B cell (primary cell): ENCODE measurements at regions not wholly inside any gene's neighbourhood (a gene's known extent, or its start where the extent isn't known, plus 50 kb on each side); places are given as distances from the start of the nearest gene placed in this dataset.

Experiments
- ATAC-seq: fragments of 200-7000 bp; cut with Tn5 transposase; one replicate; pipeline ENCODE4 v1.10.0; 2021; ENCODE audit warnings: low read depth, mild to moderate bottlenecking, moderate number of reproducible peaks, moderate library complexity
- CTCF ChIA-PET: fragments of 350-600 bp; sonication (Branson Sonifier 250); formaldehyde crosslinking; loops from one replicate; lab custom pipeline; 2021; ENCODE audit warnings: antibody characterized with exemption, inconsistent platforms; lab: Charles Lee
- POLR2A ChIA-PET: fragments of 350-600 bp; sonication (Branson Sonifier 250); formaldehyde crosslinking; loops from one replicate; lab custom pipeline; 2021; ENCODE audit warnings: antibody characterized with exemption; lab: Charles Lee
- DNase-seq: peaks from one replicate; pipeline ENCODE4 v3.0.0; 2013
- H2AFZ ChIP-seq: 2 replicates; pipeline ENCODE4 v1.6.1; 2012; ENCODE audit warnings: mild to moderate bottlenecking, low read depth, low read length; ENCODE audit not compliant: insufficient read depth, poor library complexity, severe bottlenecking
- H3K27ac ChIP-seq, 2 donors: 1 replicate in 1 of 2; 2 replicates in 1 of 2; pipeline ENCODE4 v1.5.1; 2012 to 2013; ENCODE audit warnings: low read length in 2 of 2, mild to moderate bottlenecking in 2 of 2, moderate library complexity in 1 of 2
- H3K27me3 ChIP-seq, 4 experiments: fragments of 200-600 bp in 1 of 4; sonication (generic) in 1 of 4; replicated peaks in 1 of 4; 1 replicate in 2 of 4; 2 replicates in 2 of 4; pipeline versions ENCODE4 v1.6.1 to v1.7.0; 2013 to 2016; ENCODE audit warnings: low read length in 3 of 4, mild to moderate bottlenecking in 2 of 4, mixed read lengths in 1 of 4, moderate library complexity in 1 of 4; ENCODE audit not compliant: insufficient read depth in 4 of 4, control insufficient read depth in 3 of 4; ENCODE audit errors: control extremely low read depth in 1 of 4
- H3K36me3 ChIP-seq, 2 experiments: replicated peaks in 1 of 2; 1 replicate in 1 of 2; 2 replicates in 1 of 2; pipeline versions ENCODE4 v1.6.1 to v1.7.1; 2013; ENCODE audit warnings: low read length in 1 of 2; ENCODE audit not compliant: insufficient read depth in 2 of 2, control insufficient read depth in 1 of 2; ENCODE audit errors: control extremely low read depth in 1 of 2, extremely low read depth in 1 of 2
- H3K4me1 ChIP-seq, 2 donors: fragments of 200-600 bp in 1 of 2; sonication (generic) in 1 of 2; 1 replicate in 1 of 2; 2 replicates in 1 of 2; pipeline versions ENCODE4 v1.5.1 to v1.6.1; 2013 to 2017; ENCODE audit warnings: low read length in 2 of 2; ENCODE audit not compliant: control insufficient read depth in 2 of 2, insufficient read depth in 2 of 2
- H3K4me2 ChIP-seq: replicated peaks from 2 replicates; pipeline ENCODE3; 2012; ENCODE audit warnings: mild to moderate bottlenecking, low read depth, low read length; ENCODE audit not compliant: poor library complexity, severe bottlenecking
- H3K4me3 ChIP-seq, 5 experiments: fragments of 200-600 bp in 1 of 5; sonication (generic) in 1 of 5; 1 replicate in 3 of 5; 2 replicates in 2 of 5; pipeline versions ENCODE4 v1.5.1 to v1.7.0; 2011 to 2016; ENCODE audit warnings: low read length in 4 of 5, mild to moderate bottlenecking in 4 of 5, low read depth in 2 of 5, control low read depth in 1 of 5, moderate library complexity in 1 of 5; ENCODE audit not compliant: insufficient read depth in 1 of 5; ENCODE audit errors: control extremely low read depth in 1 of 5, extremely low read depth in 1 of 5
- H3K79me2 ChIP-seq: fragments of 200-600 bp; sonication (generic); one replicate; pipeline ENCODE4 v1.6.0; 2016; ENCODE audit warnings: low read length; ENCODE audit not compliant: control insufficient read depth, insufficient read depth
- H3K9ac ChIP-seq: fragments of 200-600 bp; sonication (generic); 2 replicates; pipeline ENCODE4 v1.6.1; 2017; ENCODE audit warnings: mild to moderate bottlenecking, low read length, moderate library complexity
- H3K9me3 ChIP-seq, 3 donors: one replicate each; pipeline versions ENCODE4 v1.6.1 to v1.7.1; 2013; ENCODE audit warnings: low read length in 2 of 3; ENCODE audit not compliant: control insufficient read depth in 2 of 3, insufficient read depth in 1 of 3; ENCODE audit errors: control extremely low read depth in 1 of 3
- H4K20me1 ChIP-seq: 2 replicates; pipeline ENCODE4 v1.6.0; 2012; ENCODE audit warnings: mild to moderate bottlenecking, low read length; ENCODE audit not compliant: insufficient read depth, control insufficient read depth, poor library complexity, severe bottlenecking
- H3K27ac Mint-ChIP-seq: one replicate; pipeline ENCODE4 v1.8.0; 2021; ENCODE audit warnings: mixed read lengths
- H3K27me3 Mint-ChIP-seq: one replicate; pipeline ENCODE4 v1.8.0; 2021; ENCODE audit warnings: mixed read lengths
- H3K4me1 Mint-ChIP-seq: one replicate; pipeline ENCODE4 v1.8.0; 2021; ENCODE audit warnings: mixed read lengths
- H3K4me3 Mint-ChIP-seq: one replicate; pipeline ENCODE4 v1.8.0; 2021; ENCODE audit warnings: mixed read lengths
- H3K9me3 Mint-ChIP-seq: one replicate; pipeline ENCODE4 v1.8.0; 2022; ENCODE audit warnings: mixed read lengths; ENCODE audit not compliant: insufficient read depth
- CTCF ChIP-seq: fragments of 200-600 bp; IDR thresholded peaks from one replicate; pipeline ENCODE4 v1.8.0; 2022; ENCODE audit warnings: antibody characterized with exemption, mild to moderate bottlenecking
- EZH2 ChIP-seq: IDR thresholded peaks from 2 replicates; pipeline ENCODE4 v1.6.1; 2012; ENCODE audit warnings: borderline replicate concordance, low read depth, mild to moderate bottlenecking, moderate library complexity, low read length; ENCODE audit not compliant: insufficient read depth, poor library complexity, severe bottlenecking
- WGBS: methylation state at CpG from one replicate; pipeline ENCODE4 v1.1.5; 2013; ENCODE audit warnings: missing lambda C conversion rate; ENCODE audit not compliant: insufficient coverage; 5-methylcytosine and 5-hydroxymethylcytosine counted together
- intact Hi-C: fragments of 100-400 bp; cut with micrococcal nuclease; formaldehyde crosslinking; loops from one replicate; pipeline ENCODE4 v1.10.0; 2022

- no peaks in the 10 kb centered on the region for H3K4me1 Mint-ChIP-seq
- Histone ChIP-seq H3K27ac (no peak overlapping the region), H3K9ac (no peak overlapping the region), H3K4me3 (no peak overlapping the region), H3K4me1 (no peaks in the 10 kb centered on the region), H3K9me3 (peaks cover 0 to 6% (median 0%) of the 10 kb centered on the region in 3 donors), H3K36me3 (no peaks in the 10 kb centered on the region), H2AFZ (no peak overlapping the region), H3K4me2 (no peak overlapping the region), H3K27me3 (no peaks in the 10 kb centered on the region), H4K20me1 (no peaks in the 10 kb centered on the region), H3K79me2 (no peaks in the 10 kb centered on the region)
- no peaks in the 10 kb centered on the region for H3K9me3 Mint-ChIP-seq
- intact Hi-C loops = no loop called here
- ChIA-PET CTCF (no interaction called here), POLR2A (no interaction called here)
- no peak overlapping the region for H3K4me3 Mint-ChIP-seq
- DNase-seq = no peak
- TF ChIP-seq EZH2 = no peak
- TF ChIP-seq CTCF = no peak
- WGBS = 92% methylated on average over 1 of the region's 1 CpG
- ATAC-seq = no peak
- H3K27me3 Mint-ChIP-seq = no peaks in the 10 kb centered on the region
- H3K27ac Mint-ChIP-seq = no peak overlapping the region
Measured at GRCh38 chr20:60928341-60928740, 323.7 kb upstream of the CDH4 start.

- Histone ChIP-seq H3K9me3 (peaks cover 0 to 6% (median 0%) of the 10 kb centered on the region in 3 donors), H3K79me2 (no peaks in the 10 kb centered on the region), H3K27me3 (no peaks in the 10 kb centered on the region), H3K4me1 (no peaks in the 10 kb centered on the region), H3K27ac (no peak overlapping the region), H2AFZ (no peak overlapping the region), H3K36me3 (no peaks in the 10 kb centered on the region), H3K4me3 (no peak overlapping the region), H3K9ac (no peak overlapping the region), H4K20me1 (no peaks in the 10 kb centered on the region), H3K4me2 (no peak overlapping the region)
- WGBS = 73% methylated on average over 10 of the region's 15 CpGs
- ChIA-PET CTCF (no interaction called here), POLR2A (no interaction called here)
- H3K4me1 Mint-ChIP-seq = no peaks in the 10 kb centered on the region
- TF ChIP-seq CTCF (no peak), EZH2 (no peak)
- DNase-seq (no peak), ATAC-seq (no peak)
- intact Hi-C loops = no loop called here
- no peaks in the 10 kb centered on the region for H3K27me3 Mint-ChIP-seq
- H3K9me3 Mint-ChIP-seq = no peaks in the 10 kb centered on the region
- no peak overlapping the region for H3K4me3 Mint-ChIP-seq
- H3K27ac Mint-ChIP-seq = no peak overlapping the region
Measured at GRCh38 chr20:60930023-60930790, 321.9 kb upstream of the CDH4 start.
